Ovary (tissue), 1 donor: ENCODE measurements at regions not wholly inside any gene's neighbourhood (a gene's known extent, or its start where the extent isn't known, plus 50 kb on each side); places are given as distances from the start of the nearest gene placed in this dataset.

ENCODE experiments used
- EP300 ChIP-seq: sonication (generic); formaldehyde crosslinking; IDR thresholded peaks from one replicate; pipeline ENCODE4 v1.6.1; 2017; ENCODE audit warnings: antibody characterized with exemption
- POLR2A ChIP-seq: fragments of 450-650 bp; IDR thresholded peaks from one replicate; pipeline ENCODE4 v1.6.1; 2017; ENCODE audit warnings: antibody characterized with exemption, mild to moderate bottlenecking, moderate library complexity

GRCh38 chr20:23227274-23227673, 123.3 kb upstream of the NXT1 start:
- TF ChIP-seq POLR2A (no peak), EP300 (no peak)
